CD14-positive monocyte (primary cell): ENCODE measurements at regions not wholly inside any gene's neighbourhood (a gene's known extent, or its start where the extent isn't known, plus 50 kb on each side); places are given as distances from the start of the nearest gene placed in this dataset.

Experiments
- DNase-seq, 3 donors: peaks; one replicate each; pipeline ENCODE4 v3.0.0-alpha.2; 2011 to 2022
- H2AFZ ChIP-seq: 2 replicates; pipeline ENCODE4 v1.6.0; 2012; ENCODE audit warnings: mild to moderate bottlenecking, low read depth, low read length, inconsistent platforms; ENCODE audit not compliant: insufficient read depth, poor library complexity, severe bottlenecking
- H3K27ac ChIP-seq, 2 donors: 1 replicate in 1 of 2; 2 replicates in 1 of 2; pipeline ENCODE4 v1.5.1; 2012 to 2013; ENCODE audit warnings: low read length in 2 of 2, control low read depth in 1 of 2, inconsistent platforms in 1 of 2, low read depth in 1 of 2, mild to moderate bottlenecking in 1 of 2
- H3K27me3 ChIP-seq, 2 donors: one replicate each; pipeline versions ENCODE4 v1.6.0 to v1.6.1; 2011 to 2013; ENCODE audit warnings: low read length in 2 of 2; ENCODE audit not compliant: control insufficient read depth in 2 of 2, insufficient read depth in 2 of 2
- H3K36me3 ChIP-seq, 2 donors: replicated peaks in 1 of 2; 1 replicate in 1 of 2; 2 replicates in 1 of 2; pipeline versions ENCODE4 v1.5.1 to v1.6.1; 2012 to 2013; ENCODE audit warnings: low read length in 2 of 2, control low read depth in 1 of 2, inconsistent platforms in 1 of 2, mild to moderate bottlenecking in 1 of 2; ENCODE audit not compliant: insufficient read depth in 2 of 2, control insufficient read depth in 1 of 2
- H3K4me1 ChIP-seq, 2 donors: 1 replicate in 1 of 2; 2 replicates in 1 of 2; pipeline versions ENCODE4 v1.5.1 to v1.6.1; 2012 to 2013; ENCODE audit warnings: low read length in 2 of 2, control low read depth in 1 of 2, inconsistent platforms in 1 of 2, mild to moderate bottlenecking in 1 of 2, moderate library complexity in 1 of 2; ENCODE audit not compliant: insufficient read depth in 2 of 2, control insufficient read depth in 1 of 2
- H3K4me2 ChIP-seq: replicated peaks from 2 replicates; pipeline ENCODE3; 2012; ENCODE audit warnings: low read length, moderate library complexity, mild to moderate bottlenecking; ENCODE audit not compliant: poor library complexity, severe bottlenecking; ENCODE audit errors: extremely low read depth
- H3K4me3 ChIP-seq, 3 experiments: fragments of 200-600 bp in 1 of 3; sonication (generic) in 1 of 3; replicated peaks in 1 of 3; 1 replicate in 2 of 3; 2 replicates in 1 of 3; pipeline ENCODE4 v1.5.1; 2011 to 2013; ENCODE audit warnings: low read length in 3 of 3, mild to moderate bottlenecking in 3 of 3, control low read depth in 2 of 3, low read depth in 2 of 3, inconsistent platforms in 1 of 3, moderate library complexity in 1 of 3
- H3K79me2 ChIP-seq: 2 replicates; pipeline ENCODE4 v1.6.0; 2012; ENCODE audit warnings: mild to moderate bottlenecking, control low read depth, inconsistent platforms, low read length, moderate library complexity; ENCODE audit not compliant: insufficient read depth
- H3K9ac ChIP-seq: 2 replicates; pipeline ENCODE4 v1.6.0; 2017; ENCODE audit warnings: low read length, mild to moderate bottlenecking; ENCODE audit not compliant: insufficient read depth, poor library complexity, severe bottlenecking
- H3K9me3 ChIP-seq, 2 donors: replicated peaks in 1 of 2; 1 replicate in 1 of 2; 2 replicates in 1 of 2; pipeline versions ENCODE4 v1.5.1 to v1.6.1; 2012 to 2013; ENCODE audit warnings: low read length in 2 of 2, control low read depth in 1 of 2; ENCODE audit not compliant: control insufficient read depth in 1 of 2, insufficient read depth in 1 of 2
- H4K20me1 ChIP-seq: 2 replicates; pipeline ENCODE4 v1.6.0; 2012; ENCODE audit warnings: mild to moderate bottlenecking, low read length, control low read depth, moderate library complexity; ENCODE audit not compliant: insufficient read depth
- H3K27ac Mint-ChIP-seq, 7 donors: one replicate each; pipeline ENCODE4 v1.8.0; 2020; ENCODE audit warnings: mild to moderate bottlenecking in 7 of 7, mixed read lengths in 7 of 7, moderate library complexity in 6 of 7, inconsistent platforms in 2 of 7
- H3K27me3 Mint-ChIP-seq, 3 donors: one replicate each; pipeline ENCODE4 v1.8.0; 2021 to 2022; ENCODE audit warnings: low read depth in 3 of 3, mild to moderate bottlenecking in 3 of 3, mixed read lengths in 3 of 3, moderate library complexity in 3 of 3, inconsistent platforms in 1 of 3
- H3K36me3 Mint-ChIP-seq, 2 donors: one replicate each; pipeline ENCODE4 v1.8.0; 2020; ENCODE audit warnings: mixed read lengths in 2 of 2, inconsistent platforms in 1 of 2, mild to moderate bottlenecking in 1 of 2
- H3K4me1 Mint-ChIP-seq: one replicate; pipeline ENCODE4 v1.8.0; 2020; ENCODE audit warnings: mild to moderate bottlenecking, mixed read lengths
- H3K4me3 Mint-ChIP-seq, 2 donors: one replicate each; pipeline ENCODE4 v1.8.0; 2020; ENCODE audit warnings: mild to moderate bottlenecking in 2 of 2, mixed read lengths in 2 of 2, moderate library complexity in 1 of 2
- H3K9me3 Mint-ChIP-seq, 7 donors: one replicate each; pipeline ENCODE4 v1.8.0; 2020 to 2022; ENCODE audit warnings: mixed read lengths in 7 of 7, mild to moderate bottlenecking in 6 of 7, moderate library complexity in 6 of 7, inconsistent platforms in 2 of 7
- WGBS: methylation state at CpG from one replicate; pipeline ENCODE4 v1.1.5; 2013; ENCODE audit warnings: missing lambda C conversion rate; ENCODE audit not compliant: insufficient coverage; 5-methylcytosine and 5-hydroxymethylcytosine counted together
- intact Hi-C, 2 donors: fragments of 100-400 bp; cut with micrococcal nuclease; formaldehyde crosslinking; loops; one replicate each; pipeline versions ENCODE4 v1.15.0 to v1.15.1; 2023
- TF ChIP-seq, protein P1 (sequence below): fragments of 200-600 bp; IDR thresholded peaks from one replicate; pipeline ENCODE4 v1.8.0; 2022; ENCODE audit warnings: antibody characterized with exemption, mild to moderate bottlenecking

DNA sequence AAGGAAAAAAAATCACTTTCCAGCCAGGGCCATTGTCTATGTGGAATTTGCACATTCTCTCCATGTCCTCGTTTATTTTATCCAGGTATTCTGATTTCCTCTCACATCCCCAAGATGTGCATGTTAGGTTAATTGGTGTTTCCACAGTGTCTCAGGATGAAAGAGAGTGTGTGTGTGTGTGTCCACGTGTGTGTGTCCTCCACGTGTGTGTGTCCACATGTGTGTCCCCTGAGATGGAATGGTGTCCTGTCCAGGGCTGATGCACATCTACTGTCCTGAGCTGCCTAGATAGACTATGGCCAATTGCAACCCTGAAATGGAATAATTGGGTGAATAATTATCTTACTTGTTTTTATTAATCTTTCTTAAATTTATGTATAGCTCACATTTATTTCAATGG, 2436.5 kb downstream of the PCDH9 start:
- Histone ChIP-seq H3K27me3 (no peaks in the 10 kb centered on the region), H3K9me3 (peaks cover 3 to 7% of the 10 kb centered on the region in 2 donors), H3K27ac (no peak overlapping the region), H3K79me2 (no peaks in the 10 kb centered on the region), H4K20me1 (no peaks in the 10 kb centered on the region), H3K4me3 (no peak overlapping the region), H3K36me3 (no peaks in the 10 kb centered on the region), H3K9ac (no peak overlapping the region), H3K4me2 (no peak overlapping the region), H2AFZ (no peak overlapping the region), H3K4me1 (no peaks in the 10 kb centered on the region)
- TF ChIP-seq, protein P1, sequence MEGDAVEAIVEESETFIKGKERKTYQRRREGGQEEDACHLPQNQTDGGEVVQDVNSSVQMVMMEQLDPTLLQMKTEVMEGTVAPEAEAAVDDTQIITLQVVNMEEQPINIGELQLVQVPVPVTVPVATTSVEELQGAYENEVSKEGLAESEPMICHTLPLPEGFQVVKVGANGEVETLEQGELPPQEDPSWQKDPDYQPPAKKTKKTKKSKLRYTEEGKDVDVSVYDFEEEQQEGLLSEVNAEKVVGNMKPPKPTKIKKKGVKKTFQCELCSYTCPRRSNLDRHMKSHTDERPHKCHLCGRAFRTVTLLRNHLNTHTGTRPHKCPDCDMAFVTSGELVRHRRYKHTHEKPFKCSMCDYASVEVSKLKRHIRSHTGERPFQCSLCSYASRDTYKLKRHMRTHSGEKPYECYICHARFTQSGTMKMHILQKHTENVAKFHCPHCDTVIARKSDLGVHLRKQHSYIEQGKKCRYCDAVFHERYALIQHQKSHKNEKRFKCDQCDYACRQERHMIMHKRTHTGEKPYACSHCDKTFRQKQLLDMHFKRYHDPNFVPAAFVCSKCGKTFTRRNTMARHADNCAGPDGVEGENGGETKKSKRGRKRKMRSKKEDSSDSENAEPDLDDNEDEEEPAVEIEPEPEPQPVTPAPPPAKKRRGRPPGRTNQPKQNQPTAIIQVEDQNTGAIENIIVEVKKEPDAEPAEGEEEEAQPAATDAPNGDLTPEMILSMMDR: no peak
- no peak for DNase-seq
- intact Hi-C loops: no loop called here
- Mint-ChIP-seq H3K36me3 (no peaks in the 10 kb centered on the region), H3K27me3 (no peaks in the 10 kb centered on the region), H3K9me3 (peaks cover 2 to 7% (median 5%) of the 10 kb centered on the region in 7 donors), H3K27ac (no peak overlapping the region), H3K4me1 (no peaks in the 10 kb centered on the region), H3K4me3 (no peak overlapping the region)
- 92% methylated on average over 2 of the region's 3 CpGs for WGBS

DNA sequence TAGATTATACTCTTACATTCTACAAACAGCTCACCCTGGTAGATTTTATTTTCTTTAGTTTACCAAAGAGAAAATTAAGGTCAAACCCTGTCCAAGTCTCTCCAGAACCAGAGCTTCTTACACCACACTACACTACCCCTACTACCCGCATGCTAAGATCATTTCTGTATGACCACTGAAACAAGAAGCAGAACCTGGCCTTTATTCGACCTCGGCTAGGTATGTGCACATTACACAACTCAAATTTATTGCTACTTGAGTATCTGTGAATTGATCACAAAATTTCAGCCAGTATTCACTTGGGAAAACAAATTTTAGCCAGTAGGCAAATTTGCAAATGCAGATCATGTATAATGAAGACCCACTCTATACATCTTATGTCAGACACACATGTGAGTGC, 2437.0 kb downstream of the PCDH9 start:
- TF ChIP-seq, protein P1: no peak
- WGBS: 90% methylated on average over 3 of the region's 3 CpGs

More for the DNA sequence above, 2437.0 kb downstream of the PCDH9 start:
- intact Hi-C loops: no loop called here
- Histone ChIP-seq H3K27ac (no peak overlapping the region), H3K4me3 (no peak overlapping the region), H2AFZ (no peak overlapping the region), H3K4me1 (no peaks in the 10 kb centered on the region), H3K9me3 (peaks cover 3 to 7% of the 10 kb centered on the region in 2 donors), H3K4me2 (no peak overlapping the region), H3K27me3 (no peaks in the 10 kb centered on the region), H3K36me3 (no peaks in the 10 kb centered on the region), H3K9ac (no peak overlapping the region), H4K20me1 (no peaks in the 10 kb centered on the region), H3K79me2 (no peaks in the 10 kb centered on the region)
- no peaks in the 10 kb centered on the region for H3K4me1 Mint-ChIP-seq
- H3K9me3 Mint-ChIP-seq: peaks cover 2 to 7% (median 5%) of the 10 kb centered on the region in 7 donors
- H3K4me3 Mint-ChIP-seq: no peak overlapping the region
- no peak for DNase-seq
- H3K27me3 Mint-ChIP-seq: no peaks in the 10 kb centered on the region
- H3K36me3 Mint-ChIP-seq: no peaks in the 10 kb centered on the region
- no peak overlapping the region for H3K27ac Mint-ChIP-seq
